ENCODE measurements at regions not wholly inside any gene's neighbourhood (a gene's known extent, or its start where the extent isn't known, plus 50 kb on each side); places are given as distances from the start of the nearest gene placed in this dataset.

DNA sequence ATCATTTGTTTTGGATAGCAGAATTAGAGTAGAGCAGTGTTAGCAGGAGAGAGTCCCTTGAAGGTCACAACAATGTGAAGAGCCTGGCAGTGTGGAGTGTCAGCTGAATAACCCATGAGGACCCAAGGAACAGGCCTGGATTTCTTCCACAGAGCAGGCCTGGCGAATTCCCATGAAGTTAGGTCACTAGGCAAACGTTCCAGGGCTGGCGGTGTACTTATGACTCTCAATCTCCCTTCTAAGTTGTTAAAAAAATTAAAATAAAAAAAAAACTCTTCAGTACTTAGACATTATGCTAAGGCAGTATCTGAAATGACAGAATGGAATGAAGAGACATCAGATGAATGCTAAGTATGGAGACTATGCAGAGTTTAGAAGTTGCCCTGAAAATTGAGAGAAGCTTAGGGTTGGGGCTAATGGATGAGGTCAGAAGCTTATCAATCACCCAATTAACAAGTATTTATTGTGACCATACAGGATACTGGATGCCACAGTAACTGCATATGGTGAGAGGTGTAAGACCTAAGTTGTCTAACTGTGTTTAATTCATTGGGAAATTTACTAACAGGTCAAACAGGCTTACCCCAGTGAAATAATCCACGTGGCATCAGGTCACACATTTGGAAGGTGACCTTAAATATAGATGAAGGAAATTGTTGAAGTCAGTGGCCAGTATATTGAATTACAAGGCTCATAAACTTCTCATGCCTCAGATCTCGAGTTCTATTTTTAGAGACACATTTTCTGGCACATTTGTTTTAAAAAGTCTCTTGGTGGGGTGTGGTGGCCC lies 126.2 kb upstream of the NRP1 start:
- WGBS, 2 donors, result 68% methylated on average over 5 of the region's 5 CpGs
- no peak overlapping the region for H3K4me3 ChIP-seq
- DNase-seq, result peak; percentile 78
- peaks cover 0 to 24% (median 17%) of the 10 kb centered on the region in 4 donors for H3K4me1 ChIP-seq
- H3K27me3 ChIP-seq, result no peaks in the 10 kb centered on the region
- peak in 1 of 4 donors; percentile 57 for TF ChIP-seq EP300 (IDR thresholded peaks at IDR 0.05)
- TF ChIP-seq, protein P1, sequence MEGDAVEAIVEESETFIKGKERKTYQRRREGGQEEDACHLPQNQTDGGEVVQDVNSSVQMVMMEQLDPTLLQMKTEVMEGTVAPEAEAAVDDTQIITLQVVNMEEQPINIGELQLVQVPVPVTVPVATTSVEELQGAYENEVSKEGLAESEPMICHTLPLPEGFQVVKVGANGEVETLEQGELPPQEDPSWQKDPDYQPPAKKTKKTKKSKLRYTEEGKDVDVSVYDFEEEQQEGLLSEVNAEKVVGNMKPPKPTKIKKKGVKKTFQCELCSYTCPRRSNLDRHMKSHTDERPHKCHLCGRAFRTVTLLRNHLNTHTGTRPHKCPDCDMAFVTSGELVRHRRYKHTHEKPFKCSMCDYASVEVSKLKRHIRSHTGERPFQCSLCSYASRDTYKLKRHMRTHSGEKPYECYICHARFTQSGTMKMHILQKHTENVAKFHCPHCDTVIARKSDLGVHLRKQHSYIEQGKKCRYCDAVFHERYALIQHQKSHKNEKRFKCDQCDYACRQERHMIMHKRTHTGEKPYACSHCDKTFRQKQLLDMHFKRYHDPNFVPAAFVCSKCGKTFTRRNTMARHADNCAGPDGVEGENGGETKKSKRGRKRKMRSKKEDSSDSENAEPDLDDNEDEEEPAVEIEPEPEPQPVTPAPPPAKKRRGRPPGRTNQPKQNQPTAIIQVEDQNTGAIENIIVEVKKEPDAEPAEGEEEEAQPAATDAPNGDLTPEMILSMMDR (IDR thresholded peaks at IDR 0.05), result no peak
- TF ChIP-seq POLR2A (IDR thresholded peaks at IDR 0.05), result no peak
- TF ChIP-seq POLR2AphosphoS5 (IDR thresholded peaks at IDR 0.05), result peak in 3 of 4 donors; percentile 26 to 75 (median 49)
- no peaks in the 10 kb centered on the region for H3K9me3 ChIP-seq
- no peaks in the 10 kb centered on the region for H3K36me3 ChIP-seq
- intact Hi-C loops (cut with DNase I), result no loop called here
- peak overlapping the region; percentile 23 to 73 (median 54) for H3K27ac ChIP-seq

DNA sequence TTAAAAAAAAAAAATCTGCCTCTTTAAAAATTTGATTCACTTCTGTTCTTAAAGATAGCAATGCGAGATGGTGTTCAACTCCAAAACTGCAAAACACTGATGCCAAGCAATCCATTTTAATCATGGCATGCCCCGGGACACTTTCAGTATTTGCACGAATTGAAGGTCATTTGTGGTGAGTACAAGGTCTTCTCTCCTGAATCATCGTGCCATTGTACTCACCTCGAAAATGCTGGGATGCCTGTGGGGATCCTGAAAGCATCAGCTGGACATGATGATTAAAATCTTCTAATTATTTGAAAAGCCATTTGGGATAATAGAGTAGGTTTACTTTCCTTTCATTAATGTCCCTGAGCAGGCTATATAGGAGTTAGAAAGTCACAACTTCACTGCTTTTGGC lies 125.1 kb upstream of the NRP1 start:
- 83 to 92% methylated on average over 5 of the region's 5 CpGs for WGBS, 2 donors
- H3K36me3 ChIP-seq, result no peaks in the 10 kb centered on the region
- TF ChIP-seq, protein P1 (IDR thresholded peaks at IDR 0.05), result no peak
- TF ChIP-seq POLR2A (IDR thresholded peaks at IDR 0.05) (no peak), EP300 (IDR thresholded peaks at IDR 0.05) (no peak), POLR2AphosphoS5 (IDR thresholded peaks at IDR 0.05) (no peak)
- H3K9me3 ChIP-seq, result no peaks in the 10 kb centered on the region
- no peak overlapping the region for H3K4me3 ChIP-seq
- intact Hi-C loops (cut with DNase I), result no loop called here
- no peaks in the 10 kb centered on the region for H3K27me3 ChIP-seq
- peaks cover 0 to 24% (median 17%) of the 10 kb centered on the region in 4 donors for H3K4me1 ChIP-seq
- no peak for DNase-seq
- peak overlapping the region in 3 of 4 donors; percentile 51 to 73 (median 56) for H3K27ac ChIP-seq

DNA sequence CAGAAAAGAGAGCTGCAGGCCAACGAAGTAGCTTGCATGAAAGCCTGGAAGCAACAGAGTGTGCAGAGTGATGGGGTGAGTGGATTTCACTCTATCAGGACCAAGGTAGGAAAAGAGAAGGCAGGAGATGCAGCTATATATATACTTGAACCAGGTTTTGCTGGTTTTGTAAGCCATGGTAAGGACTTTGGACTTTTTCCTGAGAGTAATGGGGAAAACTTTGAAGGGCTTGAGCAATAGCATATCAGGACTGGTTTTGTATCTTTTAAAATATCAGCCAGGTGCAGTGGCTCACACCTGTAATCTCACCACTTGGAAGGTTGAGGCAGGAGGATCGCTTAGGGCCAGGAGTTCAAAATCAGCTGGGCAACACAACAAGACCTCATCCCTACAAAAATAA lies 120.6 kb upstream of the NRP1 start:
- Histone ChIP-seq H3K36me3 (no peaks in the 10 kb centered on the region), H3K27ac (no peak overlapping the region), H3K27me3 (no peaks in the 10 kb centered on the region), H3K9me3 (no peaks in the 10 kb centered on the region), H3K4me3 (no peak overlapping the region), H3K4me1 (peaks cover 0 to 6% (median 4%) of the 10 kb centered on the region in 4 donors)
- WGBS, 2 donors, result 39 to 68% methylated on average over 2 of the region's 2 CpGs
- intact Hi-C loops (cut with DNase I), result no loop called here
- no peak for TF ChIP-seq EP300 (IDR thresholded peaks at IDR 0.05)
- TF ChIP-seq POLR2AphosphoS5 (IDR thresholded peaks at IDR 0.05), result no peak
- TF ChIP-seq POLR2A (IDR thresholded peaks at IDR 0.05), result no peak
- TF ChIP-seq, protein P1 (IDR thresholded peaks at IDR 0.05), result no peak
- no peak for DNase-seq

DNA sequence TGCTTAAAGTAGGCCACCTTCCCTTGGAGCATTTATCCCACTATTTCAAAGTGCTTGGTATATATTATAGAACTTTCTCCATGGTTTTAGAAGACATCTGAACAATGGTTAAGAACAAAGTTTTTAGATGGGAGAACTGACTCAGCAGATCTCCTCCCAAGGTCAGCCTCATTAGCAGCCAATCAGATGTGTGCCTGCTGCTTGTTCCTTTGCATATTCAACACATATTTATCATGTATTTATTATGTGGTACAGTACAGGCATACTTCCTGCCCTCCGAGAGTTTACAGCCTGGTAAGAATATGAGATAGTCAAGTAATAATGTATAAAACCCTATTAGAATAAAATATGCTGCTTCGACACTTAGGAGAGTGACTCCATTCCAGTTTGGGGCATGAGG lies 120.1 kb upstream of the NRP1 start:
- H3K36me3 ChIP-seq, result no peaks in the 10 kb centered on the region
- H3K27me3 ChIP-seq, result no peaks in the 10 kb centered on the region
- WGBS, 2 donors, result 88 to 92% methylated on average over 2 of the region's 2 CpGs
- TF ChIP-seq EP300 (IDR thresholded peaks at IDR 0.05) (no peak), POLR2A (IDR thresholded peaks at IDR 0.05) (no peak), POLR2AphosphoS5 (IDR thresholded peaks at IDR 0.05) (no peak)
- TF ChIP-seq, protein P1 (IDR thresholded peaks at IDR 0.05), result no peak
- no peaks in the 10 kb centered on the region for H3K9me3 ChIP-seq
- DNase-seq, result no peak
- intact Hi-C loops (cut with DNase I), result no loop called here
- H3K4me3 ChIP-seq, result no peak overlapping the region
- H3K27ac ChIP-seq, result no peak overlapping the region
- H3K4me1 ChIP-seq, result peaks cover 0 to 2% (median under 1%) of the 10 kb centered on the region in 4 donors

Measured in sigmoid colon (tissue), 6 donors.